Prostate gland (tissue), 2 donors: ENCODE measurements at regions not wholly inside any gene's neighbourhood (a gene's known extent, or its start where the extent isn't known, plus 50 kb on each side); places are given as distances from the start of the nearest gene placed in this dataset.

Experiments
- DNase-seq: peaks from one replicate; pipeline ENCODE4 v3.0.0-alpha.2; 2019; ENCODE audit warnings: low spot score
- H3K27ac ChIP-seq, 2 donors: fragments of 200-600 bp; sonication (generic); 2 replicates each; pipeline ENCODE4 v1.5.1; 2017 to 2019
- H3K27me3 ChIP-seq: fragments of 200-600 bp; sonication (generic); replicated peaks from 2 replicates; pipeline ENCODE4 v1.5.1; 2019; ENCODE audit not compliant: insufficient read depth
- H3K36me3 ChIP-seq, 2 donors: fragments of 200-600 bp; sonication (generic); 1 replicate in 1 of 2; 2 replicates in 1 of 2; pipeline versions ENCODE4 v1.5.1 to v1.8.1; 2017 to 2019
- H3K4me1 ChIP-seq: fragments of 200-600 bp; sonication (generic); replicated peaks from 2 replicates; pipeline ENCODE4 v1.5.1; 2019
- H3K4me3 ChIP-seq, 2 donors: fragments of 200-600 bp; sonication (generic); 2 replicates each; pipeline ENCODE4 v1.5.1; 2017 to 2019
- H3K9me3 ChIP-seq: fragments of 200-600 bp; sonication (generic); 2 replicates; pipeline ENCODE4 v1.5.1; 2017
- CTCF ChIP-seq, 4 experiments: fragments of 200-600 bp in 2 of 4; fragments of 450-650 bp in 2 of 4; sonication (generic) in 2 of 4; IDR thresholded peaks; 1 replicate in 3 of 4; 2 replicates in 1 of 4; pipeline ENCODE4 v1.5.1; 2016 to 2019; ENCODE audit warnings: antibody characterized with exemption in 4 of 4, mild to moderate bottlenecking in 2 of 4, moderate library complexity in 2 of 4
- POLR2A ChIP-seq: fragments of 450-650 bp; IDR thresholded peaks from one replicate; pipeline ENCODE4 v1.6.1; 2016; ENCODE audit warnings: antibody characterized with exemption, mild to moderate bottlenecking
- POLR2AphosphoS5 ChIP-seq: sonication (generic); formaldehyde crosslinking; IDR thresholded peaks from one replicate; pipeline ENCODE4 v1.6.1; 2017; ENCODE audit warnings: antibody characterized with exemption
- WGBS: methylation state at CpG from one replicate; pipeline ENCODE4 v1.1.5; 2018; 5-methylcytosine and 5-hydroxymethylcytosine counted together
- intact Hi-C: fragments of 100-400 bp; cut with DNase I; formaldehyde crosslinking; loops from one replicate; pipeline ENCODE4 v1.14.2; 2022

- H3K27ac ChIP-seq = no peak overlapping the region
- no peak for TF ChIP-seq POLR2AphosphoS5
- TF ChIP-seq CTCF (IDR thresholded peaks at IDR 0.05) = no peak
- no peak for TF ChIP-seq POLR2A
- intact Hi-C loops = no loop called here
- 74% methylated on average over 3 of the region's 3 CpGs for WGBS
- no peak for DNase-seq
- H3K4me1 ChIP-seq = no peaks in the 10 kb centered on the region
- H3K27me3 ChIP-seq = no peaks in the 10 kb centered on the region
- no peaks in the 10 kb centered on the region for H3K9me3 ChIP-seq
- no peak overlapping the region for H3K4me3 ChIP-seq
- no peaks in the 10 kb centered on the region for H3K36me3 ChIP-seq
Observed at GRCh38 chr5:167730121-167730520, 561.3 kb upstream of the WWC1 start.

GRCh38 chr5:167730656-167731055 lies 560.8 kb upstream of the WWC1 start:
- H3K27ac ChIP-seq = no peak overlapping the region
- no peaks in the 10 kb centered on the region for H3K27me3 ChIP-seq
- no peak overlapping the region for H3K4me3 ChIP-seq
- no peaks in the 10 kb centered on the region for H3K9me3 ChIP-seq
- intact Hi-C loops = no loop called here
- DNase-seq = no peak
- no peak for TF ChIP-seq POLR2AphosphoS5
- no peak for TF ChIP-seq POLR2A
- TF ChIP-seq CTCF (IDR thresholded peaks at IDR 0.05) = no peak
- H3K4me1 ChIP-seq = no peaks in the 10 kb centered on the region
- WGBS = 71% methylated on average over 2 of the region's 2 CpGs
- H3K36me3 ChIP-seq = no peaks in the 10 kb centered on the region

GRCh38 chr5:167731951-167732350 lies 559.5 kb upstream of the WWC1 start:
- intact Hi-C loops = no loop called here
- Histone ChIP-seq H3K9me3 (no peaks in the 10 kb centered on the region), H3K4me1 (no peaks in the 10 kb centered on the region), H3K4me3 (no peak overlapping the region), H3K27me3 (no peaks in the 10 kb centered on the region), H3K36me3 (no peaks in the 10 kb centered on the region), H3K27ac (no peak overlapping the region)
- TF ChIP-seq POLR2A (no peak), CTCF (IDR thresholded peaks at IDR 0.05) (no peak), POLR2AphosphoS5 (no peak)
- 100% methylated on average over 1 of the region's 1 CpG for WGBS
- DNase-seq = no peak

GRCh38 chr5:167732499-167732898 lies 558.9 kb upstream of the WWC1 start:
- Histone ChIP-seq H3K27ac (no peak overlapping the region), H3K4me1 (no peaks in the 10 kb centered on the region), H3K9me3 (no peaks in the 10 kb centered on the region), H3K4me3 (no peak overlapping the region), H3K36me3 (no peaks in the 10 kb centered on the region), H3K27me3 (no peaks in the 10 kb centered on the region)
- intact Hi-C loops = no loop called here
- no peak for TF ChIP-seq POLR2AphosphoS5
- TF ChIP-seq POLR2A = no peak
- TF ChIP-seq CTCF (IDR thresholded peaks at IDR 0.05) = no peak
- no peak for DNase-seq
- 75% methylated on average over 2 of the region's 2 CpGs for WGBS

GRCh38 chr5:167736992-167737391 lies 554.5 kb upstream of the WWC1 start:
- Histone ChIP-seq H3K27ac (no peak overlapping the region), H3K36me3 (no peaks in the 10 kb centered on the region), H3K9me3 (no peaks in the 10 kb centered on the region), H3K27me3 (no peaks in the 10 kb centered on the region), H3K4me3 (no peak overlapping the region), H3K4me1 (no peaks in the 10 kb centered on the region)
- TF ChIP-seq POLR2A (no peak), CTCF (IDR thresholded peaks at IDR 0.05) (no peak), POLR2AphosphoS5 (no peak)
- WGBS = 87% methylated on average over 12 of the region's 12 CpGs
- intact Hi-C loops = no loop called here
- no peak for DNase-seq
